GM19324 (cell line): ENCODE measurements at regions not wholly inside any gene's neighbourhood (a gene's known extent, or its start where the extent isn't known, plus 50 kb on each side); places are given as distances from the start of the nearest gene placed in this dataset.
"Not testable (repeated sequence)": the region's sequence is repeated elsewhere in the genome, so short reads cannot be mapped to it uniquely, and the experiment has no call there.

ENCODE experiments used
- ATAC-seq: cut with Tn5 transposase; IDR thresholded peaks from one replicate; pipeline ENCODE4 v1.9.1; 2021; ENCODE audit warnings: mild to moderate bottlenecking, moderate library complexity; ENCODE audit not compliant: unreplicated experiment, low FRiP score

DNA sequence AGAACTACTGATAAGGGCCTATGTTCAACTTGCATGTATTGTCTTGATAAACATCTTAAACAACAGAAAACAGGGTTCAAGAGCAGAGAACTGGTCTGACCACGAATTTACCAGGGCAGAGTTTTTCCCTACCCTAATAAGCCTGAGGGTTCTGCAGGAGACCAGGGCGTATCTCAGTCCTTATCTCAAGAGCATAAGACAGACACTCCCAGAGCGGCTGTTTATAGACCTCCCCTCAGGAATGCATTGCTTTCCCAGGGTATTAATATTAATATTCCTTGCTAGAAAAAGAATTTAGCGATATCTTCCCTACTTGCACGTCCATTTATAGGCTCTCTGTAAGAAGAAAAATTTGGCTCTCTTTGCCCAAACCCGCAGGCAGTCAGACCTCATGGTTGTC is 637.2 kb downstream of the EPM2A start:
- ATAC-seq: not testable (repeated sequence)

DNA sequence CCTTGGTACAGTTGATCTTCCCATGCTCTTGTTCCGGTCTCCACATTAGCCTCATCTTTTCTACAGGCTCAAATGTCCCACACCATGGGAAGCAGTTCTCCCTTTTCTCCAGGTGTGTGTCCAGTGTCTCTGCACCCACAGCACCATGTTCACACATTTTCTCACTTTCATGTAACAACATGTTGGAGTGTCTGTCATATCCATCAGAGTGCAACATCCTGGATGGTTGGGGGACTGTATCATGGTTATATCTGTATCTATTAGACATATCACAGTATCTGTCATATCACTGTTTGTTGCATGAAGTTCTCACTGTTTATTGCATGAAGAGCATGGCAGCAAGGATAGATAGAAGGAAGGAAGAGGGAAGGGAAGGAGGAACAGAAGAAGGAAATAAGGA is 635.6 kb downstream of the EPM2A start:
- ATAC-seq: no peak

DNA sequence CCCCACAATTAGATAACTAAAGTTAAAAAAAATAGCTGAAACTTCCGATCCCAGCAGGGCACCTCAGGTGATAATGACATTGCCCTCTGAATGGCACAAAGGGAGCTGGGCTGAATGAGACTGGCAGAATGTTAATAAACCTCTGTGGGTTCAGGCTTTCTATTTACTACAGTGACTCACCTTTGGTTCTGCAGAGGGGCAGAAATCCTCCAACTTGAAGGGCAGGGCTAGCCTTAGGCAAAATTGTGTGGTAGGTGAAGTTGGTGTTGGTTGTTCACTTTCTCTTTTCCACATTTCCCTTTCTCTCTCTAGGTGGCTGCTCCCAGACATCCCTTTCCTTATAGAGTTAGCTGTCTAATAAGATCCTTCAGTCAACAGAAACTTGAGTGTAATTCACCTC is 625.2 kb downstream of the EPM2A start:
- ATAC-seq: no peak

DNA sequence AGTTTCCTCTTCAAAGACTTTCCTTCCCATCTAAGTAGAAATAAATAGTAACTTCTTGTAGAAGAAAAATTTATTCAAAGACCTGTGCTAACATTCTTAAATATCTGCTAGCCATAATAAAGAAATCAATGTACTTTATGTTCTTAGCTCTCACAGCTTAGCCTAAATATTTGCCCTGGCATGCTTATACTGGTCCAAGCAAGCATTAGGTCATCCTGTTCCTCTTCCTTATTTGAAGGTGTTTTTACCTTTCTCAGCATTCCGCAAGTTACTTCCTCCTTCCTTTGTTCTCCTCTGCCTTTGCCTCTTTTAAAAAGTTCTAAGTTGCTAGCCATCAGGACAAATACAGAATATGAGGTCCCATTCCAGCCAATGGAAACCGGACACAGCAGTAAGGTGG is 623.9 kb downstream of the EPM2A start:
- ATAC-seq: not testable (repeated sequence)

DNA sequence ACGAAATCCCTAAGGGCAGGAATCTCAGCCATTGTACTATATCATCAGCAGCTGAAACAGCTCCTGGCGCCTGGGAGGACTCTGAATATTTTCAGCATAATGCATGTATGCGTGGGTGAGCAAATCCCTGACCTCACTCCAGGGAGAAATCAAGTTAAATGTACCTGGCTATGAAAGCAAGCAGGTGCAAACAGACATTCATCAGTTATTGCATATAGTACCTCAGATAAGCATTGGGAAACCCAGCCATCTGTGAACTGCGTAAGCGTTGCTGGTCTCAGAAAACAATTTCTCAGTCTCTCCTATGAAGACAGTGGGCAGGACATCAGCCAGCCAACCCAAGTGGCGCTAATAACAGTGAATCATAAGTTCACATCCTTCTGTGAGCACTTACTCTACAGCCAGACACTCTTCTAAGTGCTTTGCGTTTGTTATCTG is 622.6 kb downstream of the EPM2A start:
- ATAC-seq: no peak

DNA sequence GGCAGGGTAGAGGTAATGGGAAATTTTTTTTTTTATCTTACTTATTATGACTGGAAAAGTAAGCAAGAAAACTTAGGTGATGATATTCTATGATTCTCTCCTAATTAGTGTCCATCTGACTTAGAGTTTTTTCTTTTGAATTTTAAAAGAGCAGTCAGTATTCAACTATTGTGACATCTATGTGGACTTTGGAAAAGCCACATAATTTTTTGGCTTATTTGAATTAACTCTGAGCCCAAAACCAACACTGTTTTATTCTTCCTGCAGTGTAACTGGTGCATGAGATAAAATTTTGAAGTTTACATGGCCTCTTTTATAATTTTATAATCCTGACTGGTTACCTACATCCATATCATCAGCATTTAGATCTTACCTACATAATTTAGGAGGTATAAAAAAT is 619.7 kb downstream of the EPM2A start:
- no peak for ATAC-seq

DNA sequence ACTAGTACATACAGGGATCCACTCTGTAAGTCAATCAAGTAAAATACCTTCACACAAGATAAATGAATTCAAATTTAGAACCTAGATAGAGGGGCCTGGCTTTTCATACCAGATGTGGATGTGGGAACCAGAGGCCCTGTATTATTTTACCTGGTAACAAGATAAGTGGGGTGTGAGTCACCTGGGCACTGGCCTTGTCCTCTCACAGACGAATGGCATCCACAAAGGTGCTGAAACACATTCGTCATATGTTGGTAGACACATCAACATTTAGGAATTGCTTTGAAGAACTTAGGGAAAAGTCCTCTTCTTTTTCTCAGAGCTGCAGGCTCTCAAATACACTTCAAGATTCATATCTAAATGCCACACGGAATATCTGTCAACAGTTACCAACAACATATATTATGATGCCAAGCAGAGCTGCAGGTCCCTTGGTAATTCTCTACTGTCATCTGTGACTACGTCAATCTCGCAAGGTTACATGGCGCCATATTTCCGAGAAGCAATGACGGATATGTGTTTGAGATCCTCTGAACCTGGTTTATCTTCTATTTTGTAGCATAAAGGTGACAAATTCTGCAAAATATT is 618.6 kb downstream of the EPM2A start:
- ATAC-seq: no peak

DNA sequence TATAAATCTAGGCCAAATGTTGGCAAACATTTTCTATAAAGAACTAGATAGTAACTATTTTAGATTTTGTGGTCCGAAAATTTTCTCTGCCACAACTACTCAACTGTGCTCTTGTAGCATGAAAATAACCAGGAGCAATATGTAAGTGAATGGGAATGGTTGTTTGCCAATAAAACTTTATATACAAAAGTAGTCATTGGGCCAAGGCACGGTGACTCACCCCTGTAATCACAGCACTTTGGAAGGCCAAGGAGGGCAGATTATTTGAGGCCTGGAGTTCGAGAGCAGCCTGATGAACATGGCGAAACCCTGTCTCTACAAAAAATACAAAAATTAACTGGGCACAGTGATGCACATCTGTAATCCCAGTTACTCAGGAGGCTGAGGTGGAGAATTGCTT is 617.1 kb downstream of the EPM2A start:
- no peak for ATAC-seq

DNA sequence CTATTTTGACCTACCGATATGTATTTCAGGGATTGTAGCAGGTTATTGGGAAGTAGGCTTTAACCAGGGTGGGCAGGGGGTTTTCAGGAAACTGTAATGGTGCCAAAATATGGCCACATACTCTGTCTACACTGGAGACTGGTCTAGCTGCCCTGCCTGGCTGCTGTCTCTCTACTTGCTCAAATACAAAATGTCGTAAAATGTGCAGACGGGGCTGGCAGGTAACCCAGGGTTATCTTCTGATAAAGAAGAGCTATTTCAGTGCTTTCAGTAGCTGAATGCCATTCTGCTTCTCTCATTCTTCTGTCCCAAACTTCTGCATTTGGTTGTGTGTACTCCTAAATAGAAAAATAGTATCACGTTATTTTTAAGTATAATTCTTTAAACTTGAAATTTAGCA is 616.2 kb downstream of the EPM2A start:
- no peak for ATAC-seq

DNA sequence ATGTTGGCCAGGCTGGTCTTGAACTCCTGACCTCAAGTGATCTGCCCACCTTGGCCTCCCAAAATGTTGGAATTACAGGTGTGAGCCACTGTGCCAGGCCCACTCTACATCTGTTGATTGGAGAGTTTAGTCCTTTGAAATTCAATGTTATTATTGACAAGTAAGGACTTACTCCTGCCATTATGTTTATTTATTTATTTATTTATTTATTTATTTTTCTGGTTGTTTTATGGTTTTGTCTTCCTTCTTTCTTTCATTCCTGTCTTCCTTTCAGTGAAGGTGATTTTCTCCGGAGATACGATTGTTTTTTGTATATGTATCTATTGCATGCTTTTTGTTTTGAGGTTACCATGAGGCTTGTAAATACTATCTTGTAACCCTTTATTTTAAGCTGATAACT is 602.6 kb downstream of the EPM2A start:
- ATAC-seq: no peak

DNA sequence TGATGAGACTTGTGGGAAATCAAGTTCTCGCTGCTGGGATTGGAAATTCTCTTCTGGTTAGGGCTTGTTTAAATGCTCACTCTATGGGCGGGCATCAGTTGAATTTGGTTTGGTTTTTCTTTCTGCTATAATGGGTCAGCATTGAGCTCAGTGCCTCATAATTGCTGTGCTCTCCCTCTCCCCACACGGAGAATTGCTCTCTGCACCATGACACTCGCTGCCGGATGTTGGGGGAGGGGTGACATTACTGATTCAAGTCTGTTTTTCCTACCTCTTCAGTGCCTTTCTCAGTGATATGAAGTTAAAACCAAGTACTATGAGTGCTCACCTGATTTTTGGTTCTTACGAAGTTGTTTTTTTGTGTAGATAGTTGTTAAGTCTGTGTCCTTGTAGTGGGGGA is 599.6 kb downstream of the EPM2A start:
- ATAC-seq: no peak

DNA sequence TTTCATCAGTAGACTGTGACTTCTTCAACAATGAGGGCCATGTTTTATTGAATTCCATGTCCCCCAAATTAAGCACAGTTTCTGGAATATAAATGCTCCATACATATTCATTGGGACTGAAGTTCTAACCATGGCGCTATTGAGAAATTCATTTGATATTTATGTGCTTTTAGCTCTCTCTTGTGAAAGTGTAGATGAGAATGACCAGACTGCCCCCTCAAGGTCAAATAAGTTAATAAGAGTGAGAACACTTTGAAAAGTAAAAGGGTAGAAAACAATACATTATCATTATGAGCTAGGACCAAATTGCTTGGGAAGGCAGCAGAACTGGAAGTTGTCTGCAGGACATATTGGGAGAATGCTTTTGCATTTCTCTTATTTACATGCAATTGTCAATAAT is 597.9 kb downstream of the EPM2A start:
- no peak for ATAC-seq

DNA sequence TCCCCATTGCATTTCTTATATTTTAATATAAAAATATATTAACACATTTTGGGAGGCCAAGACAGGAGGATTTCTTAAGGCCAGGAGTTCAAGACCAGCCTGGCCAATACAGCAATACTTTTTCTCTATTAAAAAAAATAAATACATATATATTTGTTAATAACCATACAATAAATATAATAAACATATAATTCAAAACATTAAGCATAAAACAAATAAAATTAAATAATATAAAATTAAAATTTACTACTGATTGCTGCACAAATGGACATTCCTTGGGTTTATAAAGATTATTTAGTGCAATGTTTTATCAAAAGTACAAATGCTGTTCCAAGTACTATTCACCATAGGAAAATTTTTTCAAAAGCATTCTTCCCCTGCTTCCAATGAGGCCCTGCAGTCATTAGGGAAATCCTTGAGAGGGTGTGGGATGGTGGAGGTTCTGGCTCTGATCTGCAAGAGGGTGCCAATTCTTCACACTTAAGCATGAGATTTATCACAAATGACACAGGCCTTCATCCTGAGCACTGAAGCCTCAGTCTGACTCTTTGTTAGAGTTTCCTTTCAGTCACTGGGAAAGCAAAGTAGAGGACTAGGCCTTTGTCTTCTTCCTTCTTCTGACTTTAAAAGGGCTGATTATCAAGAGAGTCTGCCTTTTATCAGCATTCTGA is 596.7 kb downstream of the EPM2A start:
- no peak for ATAC-seq

DNA sequence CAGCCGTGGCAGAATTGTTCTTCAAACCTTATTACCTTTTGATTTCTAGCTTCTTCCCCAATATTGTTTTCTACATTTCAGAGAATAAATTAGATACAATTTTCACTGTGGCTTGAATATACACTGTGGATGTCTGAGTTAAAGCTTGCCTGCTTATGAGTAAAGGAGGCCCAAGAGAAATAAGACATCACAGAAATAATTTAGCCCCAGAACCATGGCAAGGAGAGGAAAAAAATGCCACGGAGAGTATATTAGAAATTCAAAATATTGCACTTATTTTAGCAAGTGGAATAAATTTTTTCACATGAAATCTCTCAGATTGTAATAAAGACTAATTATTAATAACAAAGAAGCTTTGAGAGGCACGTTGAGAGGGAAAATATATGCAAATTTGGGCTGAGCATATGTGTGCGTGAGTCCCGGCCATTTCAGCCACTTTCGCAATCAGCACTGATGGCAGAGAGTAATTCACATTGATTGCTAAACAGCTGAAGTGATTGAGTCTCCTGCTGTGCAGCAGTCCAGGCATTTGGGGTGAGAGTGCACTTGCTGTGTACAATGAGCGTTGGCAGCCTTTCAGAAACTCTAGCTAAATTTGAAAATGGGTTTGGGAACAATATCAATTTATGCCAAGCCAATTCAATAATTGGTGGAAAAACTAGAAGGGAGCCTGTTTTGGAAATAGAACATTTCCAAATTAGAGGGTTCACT is 596.0 kb downstream of the EPM2A start:
- ATAC-seq: no peak

DNA sequence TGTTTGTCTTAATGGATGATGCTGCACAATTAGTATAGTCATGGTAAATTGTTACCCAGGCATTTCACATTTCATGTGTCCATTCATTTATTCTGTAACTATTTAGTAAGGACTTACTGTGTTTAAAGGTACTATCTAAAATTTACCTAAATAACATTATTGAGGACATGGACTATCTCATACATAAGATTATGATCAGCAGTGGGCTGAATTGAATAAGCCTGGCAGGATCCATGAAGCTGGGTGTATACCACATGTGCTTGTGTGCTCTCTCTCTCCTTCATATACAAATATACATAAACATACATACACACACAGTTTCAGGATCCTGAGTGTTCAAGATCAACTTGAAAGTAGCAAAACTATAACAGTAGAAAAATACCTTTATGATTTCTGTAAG is 595.4 kb downstream of the EPM2A start:
- ATAC-seq: no peak

DNA sequence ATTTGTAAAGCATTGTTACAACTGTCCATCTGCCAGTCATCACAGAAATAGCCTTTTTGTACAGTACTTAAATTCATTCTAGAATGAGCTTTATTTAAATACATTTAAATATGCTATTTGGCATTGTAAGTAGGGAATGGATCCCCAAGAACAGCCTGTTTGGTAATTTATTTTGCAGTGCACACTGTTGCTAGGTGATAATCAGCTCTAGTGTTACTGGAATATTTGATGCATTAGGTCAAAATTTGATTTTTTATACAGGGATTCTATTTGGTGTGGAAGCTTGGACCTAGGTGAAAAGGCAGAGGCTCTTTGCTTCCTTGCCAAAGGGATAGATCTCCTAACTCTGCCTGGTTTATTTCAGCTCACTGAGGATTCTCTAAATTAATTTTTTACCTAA is 593.7 kb downstream of the EPM2A start:
- no peak for ATAC-seq

DNA sequence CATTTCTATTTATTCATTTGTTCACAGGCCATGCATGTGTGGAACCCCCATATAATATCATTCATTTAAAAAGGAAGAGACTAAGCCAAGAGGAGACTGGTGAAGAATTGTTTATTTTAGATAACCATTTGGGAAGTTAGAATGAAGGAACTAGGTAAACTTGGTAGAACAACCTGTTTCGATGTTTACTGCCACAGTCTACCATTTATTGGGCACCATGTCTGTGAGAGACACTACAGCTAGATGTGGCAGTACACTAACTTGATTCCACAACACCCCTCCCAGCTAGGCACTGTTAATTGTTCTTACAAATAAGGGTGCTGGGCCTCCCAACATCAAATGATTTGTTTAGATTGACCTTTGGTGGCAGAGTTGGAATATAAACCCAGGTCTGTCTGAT is 592.4 kb downstream of the EPM2A start:
- ATAC-seq: no peak

DNA sequence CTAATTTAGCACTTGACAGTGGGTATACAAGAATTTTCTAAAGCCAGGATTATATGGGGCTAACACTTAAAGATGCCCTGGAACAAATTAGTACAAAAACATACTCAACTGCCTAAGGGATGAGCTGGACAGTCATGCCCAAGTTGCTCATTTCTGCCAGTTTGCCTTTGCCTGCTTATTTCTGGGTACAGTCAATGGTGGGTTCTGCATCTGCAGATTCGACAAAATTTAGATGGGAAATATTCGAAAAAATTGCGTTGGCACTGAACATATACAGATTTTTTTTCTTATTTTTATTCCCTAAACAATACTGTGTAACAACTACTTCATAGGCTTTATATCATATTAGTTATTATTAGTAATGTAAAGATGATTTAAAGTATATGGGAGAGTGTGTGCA is 591.9 kb downstream of the EPM2A start:
- ATAC-seq: no peak

DNA sequence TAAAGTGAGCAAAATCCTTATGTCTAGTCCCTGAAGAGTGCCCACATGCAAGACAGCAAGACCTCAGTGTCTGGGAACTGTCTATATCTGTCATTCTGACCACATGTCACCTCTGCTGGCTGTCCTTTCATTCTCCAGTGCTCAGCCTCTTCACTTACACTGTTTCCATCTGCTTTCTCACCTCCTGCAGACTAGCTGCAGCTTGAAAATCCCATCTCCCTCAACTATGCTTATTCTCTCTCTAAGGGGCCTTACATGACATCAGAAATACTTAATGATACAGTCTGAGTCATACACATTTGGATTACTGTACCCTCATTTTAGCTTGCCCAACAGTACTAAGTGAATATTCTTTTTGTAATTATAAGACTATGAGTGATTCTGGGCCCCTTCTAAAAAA is 587.8 kb downstream of the EPM2A start:
- peak; percentile 10 for ATAC-seq

DNA sequence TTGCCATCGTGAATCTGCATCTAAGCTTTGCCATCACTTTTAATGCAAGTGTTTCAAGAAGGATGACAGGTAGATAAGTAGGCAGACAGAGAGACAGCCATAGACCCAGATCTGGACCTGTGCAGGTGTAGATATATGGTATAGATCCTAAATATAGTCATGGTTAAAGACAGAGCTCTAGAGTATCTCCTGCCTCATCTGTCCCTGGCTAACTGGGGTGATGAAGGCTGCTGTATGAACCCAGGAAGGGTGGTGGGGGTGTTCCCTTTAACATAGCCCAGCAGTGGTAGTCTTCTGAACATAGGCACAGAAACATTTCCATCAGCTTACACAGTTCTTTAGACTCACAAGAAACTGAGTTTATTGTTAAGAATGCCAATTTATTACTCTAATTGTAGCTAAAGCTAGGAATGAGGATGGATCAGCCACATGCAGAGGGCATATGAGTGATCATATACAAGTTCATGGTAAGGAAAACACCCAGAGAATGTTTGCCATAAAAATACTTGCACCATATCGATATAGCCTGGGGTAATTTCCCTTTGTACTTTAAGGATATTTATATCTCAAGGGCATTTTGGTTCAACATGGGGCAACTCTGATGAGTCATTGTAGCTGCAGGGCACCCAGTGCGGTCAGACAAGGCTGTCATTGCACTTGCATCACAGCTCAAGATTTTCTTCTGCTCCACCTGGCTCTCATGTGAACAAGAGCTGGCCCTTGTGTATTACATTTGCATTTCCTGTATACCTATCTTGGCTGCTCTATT is 587.2 kb downstream of the EPM2A start:
- ATAC-seq: peak; percentile 79

DNA sequence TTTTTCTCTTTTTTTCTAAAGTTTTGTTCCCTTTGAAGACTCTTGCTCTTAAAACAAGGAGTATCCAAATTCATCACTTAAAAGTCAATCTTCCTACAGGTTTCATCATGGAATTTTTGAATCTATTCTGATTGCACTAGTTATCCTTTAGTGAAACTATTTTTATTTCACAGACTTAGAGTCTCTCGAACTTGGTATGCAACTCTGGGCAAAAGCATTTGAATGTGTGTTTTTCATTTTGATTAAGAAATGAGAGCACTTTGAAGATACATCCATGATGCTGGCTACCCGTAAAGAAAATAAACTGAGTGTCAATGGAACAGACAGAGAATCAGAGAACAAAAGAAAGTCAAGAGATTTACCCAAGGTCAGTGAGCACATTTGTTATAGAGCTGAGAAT is 586.5 kb downstream of the EPM2A start:
- ATAC-seq: no peak
